ENCODE measurements at regions not wholly inside any gene's neighbourhood (a gene's known extent, or its start where the extent isn't known, plus 50 kb on each side); places are given as distances from the start of the nearest gene placed in this dataset.

DNA sequence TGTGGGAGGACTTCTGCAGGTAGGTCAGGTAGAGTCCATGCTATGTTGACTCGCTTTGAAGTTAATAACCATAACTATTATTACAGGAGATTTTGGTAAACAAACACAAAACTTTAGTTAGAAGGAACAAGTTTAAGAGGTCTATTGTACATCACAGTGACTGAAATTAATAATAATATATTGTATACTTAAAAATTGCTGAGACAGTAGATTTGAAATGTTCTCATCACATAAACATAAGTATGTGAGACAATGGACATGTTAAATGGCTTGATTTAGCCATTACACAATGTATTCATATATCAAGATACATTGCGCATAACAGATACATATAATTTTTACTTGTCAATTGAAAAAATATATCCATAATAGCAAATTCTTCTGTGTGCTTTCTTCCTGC, 91.4 kb upstream of the CD53 start:
- H3K27me3 ChIP-seq: no peaks in the 10 kb centered on the region
- no peak overlapping the region for H3K4me3 ChIP-seq
- TF ChIP-seq Cebpa-rat (IDR thresholded peaks at IDR 0.05): no peak

DNA sequence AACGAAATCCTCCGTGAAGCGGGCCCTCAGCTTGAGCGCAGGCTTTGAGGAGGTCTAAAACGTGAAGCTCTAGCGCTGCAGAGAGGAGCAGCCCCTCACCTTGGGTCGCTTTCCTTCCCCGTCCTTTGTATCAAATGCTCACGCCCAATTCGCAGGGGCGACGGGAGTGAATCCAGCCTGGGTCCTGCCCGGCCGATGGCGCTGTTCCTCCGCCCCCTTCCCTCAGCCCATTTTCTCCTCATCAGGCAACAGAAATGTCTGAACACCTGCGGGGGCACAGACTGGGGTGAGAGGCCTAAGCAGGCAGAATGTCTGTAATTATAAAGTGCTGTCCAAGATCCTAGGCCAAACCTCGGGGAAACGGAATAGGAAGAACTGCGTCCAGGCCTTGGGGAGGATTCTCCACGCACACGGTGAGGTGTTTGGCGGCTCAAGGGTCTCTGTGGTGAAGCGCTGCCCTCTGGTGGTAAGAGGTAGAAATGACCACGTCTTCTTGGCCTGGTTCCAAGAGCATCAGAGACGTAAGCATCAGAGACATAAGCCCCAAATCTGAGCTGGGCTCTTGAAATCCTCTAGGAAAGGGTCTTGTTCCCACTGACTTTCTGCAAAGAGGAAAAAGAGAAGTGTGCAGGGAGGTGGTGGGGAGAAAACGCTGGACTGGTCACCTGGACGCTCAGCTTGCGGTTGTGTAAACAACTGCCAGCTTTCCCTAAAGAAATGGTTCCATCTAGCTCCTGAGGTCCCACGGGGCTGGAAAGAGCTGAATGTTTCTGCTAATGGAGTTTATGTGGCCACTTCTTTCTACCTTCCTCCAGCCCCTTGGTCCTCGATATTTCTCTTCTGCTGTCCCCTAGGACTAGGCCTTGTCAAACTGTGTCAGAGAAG, 92.1 kb upstream of the CD53 start:
- Histone ChIP-seq H3K4me1 (peaks cover 25% of the 10 kb centered on the region), H3K4me3 (no peak overlapping the region), H3K27ac (no peak overlapping the region), H3K27me3 (no peaks in the 10 kb centered on the region), H3K36me3 (no peaks in the 10 kb centered on the region), H4K20me1 (no peaks in the 10 kb centered on the region), H3K9me3 (no peaks in the 10 kb centered on the region), H3K9ac (no peak overlapping the region), H3K4me2 (no peak overlapping the region)
- no peak for TF ChIP-seq Cebpa-rat (IDR thresholded peaks at IDR 0.05)

More for the DNA sequence above, 91.4 kb upstream of the CD53 start:
- Histone ChIP-seq H4K20me1 (no peaks in the 10 kb centered on the region), H3K27ac (no peak overlapping the region), H3K4me2 (no peak overlapping the region), H3K36me3 (no peaks in the 10 kb centered on the region), H3K4me1 (peaks cover 32% of the 10 kb centered on the region), H3K9ac (no peak overlapping the region), H3K9me3 (no peaks in the 10 kb centered on the region)

DNA sequence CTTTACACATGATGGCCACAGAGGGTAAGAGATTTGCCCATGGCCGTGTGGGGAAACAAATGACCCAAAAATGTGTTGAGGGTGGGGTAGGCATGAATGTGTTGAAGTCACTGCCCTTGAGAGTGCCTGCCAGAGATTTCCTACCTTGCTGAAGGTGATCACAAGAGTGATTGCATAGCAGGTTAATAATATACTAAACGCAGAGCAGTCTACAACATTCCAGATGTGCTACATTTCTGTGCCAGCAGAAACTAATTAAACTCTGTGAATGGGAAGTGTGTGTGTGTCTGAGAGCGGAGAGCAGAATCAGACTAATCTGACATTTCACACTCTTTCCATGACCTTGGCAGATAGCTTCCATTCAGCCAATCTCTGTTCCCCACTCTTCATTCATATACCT, 93.3 kb upstream of the CD53 start:
- H3K27me3 ChIP-seq: no peaks in the 10 kb centered on the region
- H3K4me3 ChIP-seq: no peak overlapping the region
- no peak for TF ChIP-seq Cebpa-rat (IDR thresholded peaks at IDR 0.05)
- H3K9me3 ChIP-seq: no peaks in the 10 kb centered on the region
- H3K4me2 ChIP-seq: no peak overlapping the region
- no peak overlapping the region for H3K27ac ChIP-seq
- H4K20me1 ChIP-seq: no peaks in the 10 kb centered on the region
- no peak overlapping the region for H3K9ac ChIP-seq
- no peaks in the 10 kb centered on the region for H3K36me3 ChIP-seq
- H3K4me1 ChIP-seq: peaks cover 13% of the 10 kb centered on the region

DNA sequence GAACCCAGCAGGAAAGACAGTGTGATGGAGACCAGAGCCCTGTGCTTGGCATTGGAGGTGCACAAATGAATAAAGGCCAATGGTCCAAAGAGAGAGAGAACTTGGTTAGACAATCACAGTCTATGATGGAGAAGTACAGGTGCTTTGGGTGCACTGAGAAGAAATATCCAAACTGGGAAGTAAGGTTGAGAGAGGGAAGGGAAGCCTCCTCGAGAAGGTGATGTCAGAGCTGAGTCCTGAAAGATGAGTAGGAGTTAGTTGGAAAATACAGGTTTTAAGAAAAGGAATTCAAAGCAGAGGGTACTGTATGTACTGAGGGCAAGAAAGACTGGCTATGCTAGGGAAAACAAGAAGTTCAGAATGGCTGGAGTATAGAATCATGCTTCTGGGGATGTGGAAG, 94.1 kb upstream of the CD53 start:
- Histone ChIP-seq H4K20me1 (no peaks in the 10 kb centered on the region), H3K36me3 (no peaks in the 10 kb centered on the region), H3K27ac (no peak overlapping the region), H3K9me3 (no peaks in the 10 kb centered on the region), H3K4me3 (no peak overlapping the region), H3K4me1 (peaks cover 5% of the 10 kb centered on the region), H3K4me2 (no peak overlapping the region), H3K27me3 (no peaks in the 10 kb centered on the region), H3K9ac (no peak overlapping the region)
- TF ChIP-seq Cebpa-rat (IDR thresholded peaks at IDR 0.05): no peak

DNA sequence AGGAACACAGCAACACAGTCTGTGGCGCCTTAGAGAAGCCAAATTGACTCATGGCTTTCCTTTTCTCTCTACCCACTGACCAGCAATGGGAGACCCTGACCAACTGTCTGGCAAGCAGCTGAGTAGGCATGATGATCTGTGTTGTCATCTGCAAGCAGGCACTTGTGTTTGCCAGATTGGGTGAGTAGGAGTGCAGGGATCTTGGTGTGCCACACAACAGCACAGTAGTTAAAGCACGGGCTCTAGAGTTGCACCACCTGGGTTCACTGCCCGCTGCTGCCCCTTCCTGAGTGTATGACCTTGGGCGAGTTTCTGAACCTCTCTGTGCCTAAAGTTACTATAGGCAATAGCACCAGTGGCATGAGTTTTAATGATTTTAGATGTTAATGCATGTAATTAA, 95.7 kb upstream of the CD53 start:
- Histone ChIP-seq H4K20me1 (no peaks in the 10 kb centered on the region), H3K4me2 (no peak overlapping the region), H3K36me3 (no peaks in the 10 kb centered on the region), H3K9ac (no peak overlapping the region), H3K27ac (no peak overlapping the region), H3K4me1 (peaks cover 2% of the 10 kb centered on the region; the same call in 1 of the 2 replicates), H3K27me3 (no peaks in the 10 kb centered on the region), H3K9me3 (no peaks in the 10 kb centered on the region), H3K4me3 (no peak overlapping the region)
- no peak for TF ChIP-seq Cebpa-rat (IDR thresholded peaks at IDR 0.05)

DNA sequence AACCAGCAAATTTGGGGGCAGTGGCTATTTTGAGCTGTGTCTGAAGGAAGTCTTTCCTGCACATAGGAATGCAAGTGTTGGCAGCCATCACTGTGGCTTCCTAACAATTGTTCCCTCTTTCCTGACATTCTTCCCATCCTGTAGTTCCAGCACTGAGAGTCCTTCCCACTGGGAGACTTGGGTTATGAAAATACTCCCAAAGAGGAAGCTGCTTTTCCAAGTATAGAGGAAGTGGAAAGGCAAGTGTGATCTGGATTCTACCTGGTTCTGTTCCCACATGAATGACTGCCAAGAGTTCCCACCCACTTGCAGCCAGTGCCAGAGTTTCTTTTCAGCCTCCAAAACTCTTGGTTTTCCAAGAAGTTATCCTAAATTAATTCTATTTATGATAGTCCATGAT, 98.5 kb upstream of the CD53 start:
- H3K4me2 ChIP-seq: no peak overlapping the region
- H3K4me1 ChIP-seq: peaks cover 5% of the 10 kb centered on the region; the same call in 1 of the 2 replicates
- no peak overlapping the region for H3K4me3 ChIP-seq
- H3K9ac ChIP-seq: no peak overlapping the region
- H4K20me1 ChIP-seq: no peaks in the 10 kb centered on the region
- H3K9me3 ChIP-seq: no peaks in the 10 kb centered on the region
- H3K27ac ChIP-seq: no peak overlapping the region
- H3K27me3 ChIP-seq: no peaks in the 10 kb centered on the region
- H3K36me3 ChIP-seq: no peaks in the 10 kb centered on the region
- no peak for TF ChIP-seq Cebpa-rat (IDR thresholded peaks at IDR 0.05)

DNA sequence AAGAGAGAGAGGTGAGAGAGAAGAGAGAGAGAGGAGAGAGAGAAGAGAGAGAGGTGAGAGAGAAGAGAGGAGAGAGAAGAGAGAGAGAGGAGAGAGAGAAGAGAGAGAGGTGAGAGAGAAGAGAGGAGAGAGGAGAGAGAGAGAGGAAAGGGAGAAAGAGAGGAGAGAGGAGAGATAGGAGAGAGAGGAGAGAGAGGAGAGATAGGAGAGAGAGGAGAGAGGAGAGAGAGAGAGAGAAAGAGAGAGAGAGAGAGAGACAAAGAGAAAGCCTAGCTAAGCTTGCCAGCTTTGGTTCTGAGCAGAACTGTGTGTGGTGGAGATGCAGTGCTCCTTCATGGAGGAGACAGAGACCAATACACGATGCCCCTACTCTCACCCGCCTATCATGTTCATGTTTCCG, 99.1 kb upstream of the KCNA3 start:
- H3K36me3 ChIP-seq: no peaks in the 10 kb centered on the region
- no peak for TF ChIP-seq Cebpa-rat (IDR thresholded peaks at IDR 0.05)
- H3K4me2 ChIP-seq: no peak overlapping the region

DNA sequence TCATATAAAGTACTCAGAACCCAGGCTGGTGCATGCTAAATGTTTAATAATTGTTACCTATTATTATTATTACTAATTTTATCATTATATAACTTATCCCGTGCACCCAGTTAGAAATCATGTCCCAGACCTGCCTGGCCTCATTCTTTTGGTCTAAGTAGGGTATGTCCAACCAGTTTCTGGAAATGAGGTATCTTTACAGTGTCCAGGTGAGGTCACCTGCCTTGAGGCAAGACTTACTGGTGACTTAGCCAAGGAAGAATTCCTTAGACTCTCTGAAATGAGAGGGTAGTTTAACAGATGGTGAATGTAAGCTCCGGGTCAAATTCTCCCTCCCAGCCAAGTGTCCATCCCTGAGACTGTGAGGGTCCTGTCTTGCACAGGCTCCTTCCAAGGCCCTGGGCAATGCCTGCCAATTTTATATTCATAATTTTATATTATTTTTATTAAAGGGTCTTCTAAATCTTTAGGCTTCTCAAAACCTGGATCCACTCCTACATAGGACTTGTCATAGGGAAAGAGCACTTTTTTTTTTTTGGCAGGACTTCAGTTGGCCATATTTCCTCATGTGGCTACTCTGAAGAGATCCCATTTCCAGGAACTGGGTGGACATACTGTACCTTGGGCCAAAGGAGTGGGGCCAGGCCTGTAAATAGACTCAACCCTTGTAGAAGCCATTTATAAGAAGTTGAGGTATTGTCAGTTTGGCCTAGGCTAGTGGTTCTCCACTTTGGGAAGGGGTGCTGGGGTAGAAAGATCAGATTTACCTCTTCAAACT, 96.7 kb upstream of the KCNA3 start:
- Histone ChIP-seq H3K9ac (no peak overlapping the region), H4K20me1 (no peaks in the 10 kb centered on the region), H3K4me1 (peaks cover 5% of the 10 kb centered on the region; the same call in 1 of the 2 replicates), H3K4me3 (no peak overlapping the region), H3K9me3 (no peaks in the 10 kb centered on the region), H3K27me3 (no peaks in the 10 kb centered on the region), H3K36me3 (no peaks in the 10 kb centered on the region), H3K4me2 (no peak overlapping the region), H3K27ac (no peak overlapping the region)
- no peak for TF ChIP-seq Cebpa-rat (IDR thresholded peaks at IDR 0.05)

More for the DNA sequence above, 99.1 kb upstream of the KCNA3 start:
- Histone ChIP-seq H3K9me3 (no peaks in the 10 kb centered on the region), H3K4me1 (peaks cover 5% of the 10 kb centered on the region; the same call in 1 of the 2 replicates), H3K4me3 (no peak overlapping the region), H3K9ac (no peak overlapping the region), H4K20me1 (no peaks in the 10 kb centered on the region), H3K27ac (no peak overlapping the region), H3K27me3 (no peaks in the 10 kb centered on the region)

DNA sequence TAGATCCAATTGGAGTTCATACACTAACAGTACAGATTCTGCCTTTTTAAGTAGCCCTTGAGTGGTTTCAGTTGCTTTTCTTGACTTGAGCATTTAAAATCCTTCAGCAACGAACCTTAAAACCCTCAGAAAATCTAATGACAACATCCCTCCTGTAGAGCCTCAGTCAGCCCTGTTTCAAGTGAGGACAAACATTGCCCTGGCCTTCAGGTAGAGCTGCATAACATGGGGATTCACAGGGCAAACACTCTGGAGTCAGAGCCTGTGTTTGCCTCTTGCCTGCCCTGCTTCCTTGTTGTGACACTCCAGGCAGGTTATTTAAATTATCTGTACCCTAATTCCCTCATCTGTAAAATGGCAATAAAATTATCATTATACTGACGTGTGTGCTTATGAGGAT, 96.1 kb upstream of the KCNA3 start:
- H3K27me3 ChIP-seq: no peaks in the 10 kb centered on the region
- H3K27ac ChIP-seq: no peak overlapping the region
- H3K9ac ChIP-seq: no peak overlapping the region
- peaks cover 5% of the 10 kb centered on the region; the same call in 1 of the 2 replicates for H3K4me1 ChIP-seq
- H4K20me1 ChIP-seq: no peaks in the 10 kb centered on the region
- no peaks in the 10 kb centered on the region for H3K9me3 ChIP-seq
- TF ChIP-seq Cebpa-rat (IDR thresholded peaks at IDR 0.05): no peak
- no peak overlapping the region for H3K4me3 ChIP-seq
- H3K36me3 ChIP-seq: no peaks in the 10 kb centered on the region
- H3K4me2 ChIP-seq: no peak overlapping the region

DNA sequence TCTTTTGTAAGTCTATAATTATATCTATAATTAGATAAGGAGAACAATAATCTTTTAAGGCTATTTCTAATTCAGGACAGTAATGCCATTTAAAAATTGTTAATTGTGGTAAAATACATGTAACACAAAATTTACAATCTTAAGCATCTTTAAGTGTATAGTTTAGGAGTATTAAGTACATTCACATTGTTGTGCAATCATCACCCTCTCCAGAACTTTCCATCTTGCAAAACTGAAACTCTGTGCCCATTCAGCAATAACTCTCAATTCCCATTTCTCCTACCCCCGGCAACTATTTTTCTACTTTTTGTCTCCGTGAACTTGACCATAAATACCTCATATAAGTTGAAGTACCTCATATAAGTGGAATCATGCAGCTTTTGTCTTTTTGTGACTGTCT, 93.9 kb upstream of the KCNA3 start:
- H3K9me3 ChIP-seq: no peaks in the 10 kb centered on the region
- no peaks in the 10 kb centered on the region for H4K20me1 ChIP-seq
- no peaks in the 10 kb centered on the region for H3K36me3 ChIP-seq
- H3K9ac ChIP-seq: no peak overlapping the region
- TF ChIP-seq Cebpa-rat (IDR thresholded peaks at IDR 0.05): no peak
- no peaks in the 10 kb centered on the region for H3K27me3 ChIP-seq
- peaks cover 5% of the 10 kb centered on the region; the same call in 1 of the 2 replicates for H3K4me1 ChIP-seq
- no peak overlapping the region for H3K27ac ChIP-seq
- H3K4me2 ChIP-seq: no peak overlapping the region
- no peak overlapping the region for H3K4me3 ChIP-seq

Measured in BLaER1 (cell line).